H9 (cell line): ENCODE measurements at regions not wholly inside any gene's neighbourhood (a gene's known extent, or its start where the extent isn't known, plus 50 kb on each side); places are given as distances from the start of the nearest gene placed in this dataset.

Experiments
- DNase-seq: peaks from one replicate; pipeline ENCODE4 v3.0.0-alpha.2; 2017
- H2AFZ ChIP-seq: one replicate; pipeline ENCODE4 v1.6.1; 2013; ENCODE audit warnings: mild to moderate bottlenecking, low read length, control low read depth, moderate library complexity
- H2AK5ac ChIP-seq: 2 replicates; pipeline ENCODE4 v1.6.1; 2013; ENCODE audit warnings: low read length, control low read depth, mixed read lengths; ENCODE audit not compliant: insufficient read length
- H2BK120ac ChIP-seq: one replicate; pipeline ENCODE4 v1.6.1; 2013; ENCODE audit warnings: low read depth, mild to moderate bottlenecking, low read length, control low read depth, inconsistent platforms; ENCODE audit not compliant: poor library complexity, severe bottlenecking
- H2BK12ac ChIP-seq: 2 replicates; pipeline ENCODE4 v1.6.1; 2013; ENCODE audit warnings: low read length, control low read depth, mixed read lengths, low read depth; ENCODE audit not compliant: insufficient read length
- H2BK15ac ChIP-seq: 2 replicates; pipeline ENCODE4 v1.6.1; 2013; ENCODE audit warnings: low read depth, low read length, control low read depth
- H2BK20ac ChIP-seq: one replicate; pipeline ENCODE4 v1.6.1; 2013; ENCODE audit warnings: low read depth, mild to moderate bottlenecking, low read length, control low read depth, inconsistent platforms; ENCODE audit not compliant: poor library complexity, severe bottlenecking
- H2BK5ac ChIP-seq: 2 replicates; pipeline ENCODE4 v1.6.1; 2013; ENCODE audit warnings: low read length, control low read depth, mixed read lengths; ENCODE audit not compliant: insufficient read length
- H3K14ac ChIP-seq: 2 replicates; pipeline ENCODE4 v1.6.1; 2013; ENCODE audit warnings: low read length, control low read depth; ENCODE audit not compliant: insufficient read depth
- H3K18ac ChIP-seq: 2 replicates; pipeline ENCODE4 v1.6.1; 2013; ENCODE audit warnings: low read depth, mild to moderate bottlenecking, mixed read lengths, low read length, control low read depth; ENCODE audit not compliant: insufficient read length
- H3K23ac ChIP-seq: 2 replicates; pipeline ENCODE4 v1.6.1; 2013; ENCODE audit warnings: low read length, control low read depth, mixed read lengths, low read depth; ENCODE audit not compliant: insufficient read length
- H3K23me2 ChIP-seq: 2 replicates; pipeline ENCODE4 v1.6.1; 2013; ENCODE audit warnings: low read depth, mild to moderate bottlenecking, mixed read lengths, low read length, control low read depth; ENCODE audit not compliant: insufficient read length, poor library complexity, severe bottlenecking
- H3K27ac ChIP-seq: 2 replicates; pipeline ENCODE4 v1.5.1; 2013; ENCODE audit warnings: low read length, control low read depth, mixed read lengths, low read depth; ENCODE audit not compliant: insufficient read length
- H3K27me3 ChIP-seq: 2 replicates; pipeline ENCODE4 v1.6.1; 2013; ENCODE audit warnings: low read length, control low read depth, inconsistent platforms; ENCODE audit not compliant: insufficient read depth
- H3K4ac ChIP-seq: 2 replicates; pipeline ENCODE4 v1.6.1; 2013; ENCODE audit warnings: low read depth, mild to moderate bottlenecking, control low read depth, inconsistent platforms, low read length, moderate library complexity
- H3K4me1 ChIP-seq: 2 replicates; pipeline ENCODE4 v1.6.1; 2013; ENCODE audit warnings: low read length, control low read depth, inconsistent platforms; ENCODE audit not compliant: insufficient read depth
- H3K4me2 ChIP-seq: 2 replicates; pipeline ENCODE4 v1.6.1; 2013; ENCODE audit warnings: low read length, control low read depth, mixed read lengths; ENCODE audit not compliant: insufficient read length, insufficient read depth
- H3K56ac ChIP-seq: 2 replicates; pipeline ENCODE4 v1.6.1; 2013; ENCODE audit warnings: low read depth, mild to moderate bottlenecking, mixed read lengths, low read length, control low read depth; ENCODE audit not compliant: insufficient read length
- H3K79me1 ChIP-seq: 2 replicates; pipeline ENCODE4 v1.6.1; 2013; ENCODE audit warnings: low read depth, mild to moderate bottlenecking, moderate library complexity, low read length, control low read depth, inconsistent platforms; ENCODE audit not compliant: insufficient read depth, poor library complexity, severe bottlenecking
- H3K79me2 ChIP-seq: 2 replicates; pipeline ENCODE4 v1.6.1; 2013; ENCODE audit warnings: low read length, control low read depth, inconsistent platforms; ENCODE audit not compliant: insufficient read depth
- H3K9ac ChIP-seq: 2 replicates; pipeline ENCODE4 v1.6.1; 2013; ENCODE audit warnings: low read length, control low read depth, mixed read lengths; ENCODE audit not compliant: insufficient read length; ENCODE audit errors: extremely low read depth
- H3K9me3 ChIP-seq: one replicate; pipeline ENCODE4 v1.6.1; 2013; ENCODE audit warnings: low read depth, low read length, inconsistent platforms; ENCODE audit not compliant: control insufficient read depth
- H3T11ph ChIP-seq: one replicate; pipeline ENCODE4 v1.6.1; 2013; ENCODE audit warnings: mild to moderate bottlenecking, low read length, control low read depth, inconsistent platforms
- H4K20me1 ChIP-seq: one replicate; pipeline ENCODE4 v1.6.1; 2013; ENCODE audit not compliant: control insufficient read depth, insufficient read length, insufficient read depth
- H4K5ac ChIP-seq: 2 replicates; pipeline ENCODE4 v1.6.1; 2013; ENCODE audit warnings: low read depth, mild to moderate bottlenecking, mixed read lengths, low read length, control low read depth; ENCODE audit not compliant: insufficient read length
- H4K8ac ChIP-seq: replicated peaks from 2 replicates; pipeline ENCODE4 v1.6.1; 2013; ENCODE audit warnings: low read length, control low read depth, mixed read lengths, low read depth; ENCODE audit not compliant: insufficient read length
- H4K91ac ChIP-seq: 2 replicates; pipeline ENCODE4 v1.6.1; 2013; ENCODE audit warnings: low read depth, mild to moderate bottlenecking, moderate library complexity, mixed read lengths, low read length, control low read depth; ENCODE audit not compliant: insufficient read length
- H3K27ac Mint-ChIP-seq, 3 experiments: 2 replicates in 2 of 3; 3 replicates in 1 of 3; pipeline ENCODE4 v1.8.0; 2020 to 2021; ENCODE audit warnings: mixed read lengths in 3 of 3, mild to moderate bottlenecking in 1 of 3, moderate library complexity in 1 of 3
- H3K27me3 Mint-ChIP-seq: 2 replicates; pipeline ENCODE4 v1.8.0; 2021; ENCODE audit warnings: low read depth, mild to moderate bottlenecking, moderate library complexity, mixed read lengths
- H3K36me3 Mint-ChIP-seq, 3 experiments: 2 replicates in 2 of 3; 3 replicates in 1 of 3; pipeline ENCODE4 v1.8.0; 2020 to 2021; ENCODE audit warnings: low read depth in 3 of 3, mixed read lengths in 3 of 3; ENCODE audit not compliant: insufficient read depth in 1 of 3
- H3K4me1 Mint-ChIP-seq, 2 experiments: 2 replicates each; pipeline ENCODE4 v1.8.0; 2020; ENCODE audit warnings: mixed read lengths in 2 of 2
- H3K4me3 Mint-ChIP-seq, 2 experiments: 2 replicates in 1 of 2; 3 replicates in 1 of 2; pipeline ENCODE4 v1.8.0; 2020 to 2021; ENCODE audit warnings: mild to moderate bottlenecking in 2 of 2, mixed read lengths in 2 of 2, moderate library complexity in 1 of 2
- H3K9me3 Mint-ChIP-seq, 2 experiments: 2 replicates in 1 of 2; 3 replicates in 1 of 2; pipeline ENCODE4 v1.8.0; 2020; ENCODE audit warnings: mild to moderate bottlenecking in 2 of 2, mixed read lengths in 2 of 2, moderate library complexity in 1 of 2
- CTCF ChIP-seq: fragments of 200-600 bp; sonication (generic); conservative IDR thresholded peaks from 3 replicates; pipeline ENCODE4 v1.8.0; 2021; ENCODE audit warnings: antibody characterized with exemption, mild to moderate bottlenecking
- WGBS: extraction: QIAGEN DNeasy Blood & Tissue Kit; methylation state at CpG from one replicate; pipeline ENCODE4 v1.1.7; 2013; ENCODE audit warnings: missing lambda C conversion rate, low lambda C conversion rate, mixed read lengths; ENCODE audit not compliant: insufficient read length; ENCODE audit errors: extremely low coverage; 5-methylcytosine and 5-hydroxymethylcytosine counted together

- Mint-ChIP-seq H3K4me1 (peaks cover 21 to 23% of the 10 kb centered on the region in 2 experiments), H3K27me3 (peaks cover 4% of the 10 kb centered on the region), H3K36me3 (no peaks in the 10 kb centered on the region; a peak in 2 of 7 replicates), H3K27ac (no peak overlapping the region; a peak in 1 of 7 replicates), H3K4me3 (no peak overlapping the region), H3K9me3 (peaks cover 5% of the 10 kb centered on the region in 2 experiments; a peak in 3 of 5 replicates)
- H3K27me3 ChIP-seq, result no peaks in the 10 kb centered on the region
- H3K4ac ChIP-seq, result no peak overlapping the region
- H2BK12ac ChIP-seq, result no peak overlapping the region
- H3K4me2 ChIP-seq, result no peak overlapping the region
- H3K23ac ChIP-seq, result no peak overlapping the region
- no peaks in the 10 kb centered on the region for H3K79me1 ChIP-seq
- WGBS, result no CpG with 5 or more reads among the region's 4 CpGs
- H3K56ac ChIP-seq, result no peak overlapping the region
- H3T11ph ChIP-seq, result no peak overlapping the region
- H4K8ac ChIP-seq, result no peak overlapping the region
- TF ChIP-seq CTCF, result peak; percentile 70
- DNase-seq, result peak; percentile 43
- no peak overlapping the region for H2BK20ac ChIP-seq
- no peak overlapping the region for H2BK15ac ChIP-seq
- no peak overlapping the region for H3K9ac ChIP-seq
- H3K23me2 ChIP-seq, result no peaks in the 10 kb centered on the region
- 0 out of 2 replicates have a peak, but pooled peaks cover 2% of the 10 kb centered on the region for H3K4me1 ChIP-seq
- no peak overlapping the region for H4K5ac ChIP-seq
- H4K91ac ChIP-seq, result no peak overlapping the region
- H3K27ac ChIP-seq, result no peak overlapping the region
- no peak overlapping the region for H3K18ac ChIP-seq
- H2AFZ ChIP-seq, result no peak overlapping the region
- H3K9me3 ChIP-seq, result no peaks in the 10 kb centered on the region
- H2AK5ac ChIP-seq, result no peak overlapping the region
- H2BK120ac ChIP-seq, result no peak overlapping the region
- H3K79me2 ChIP-seq, result no peaks in the 10 kb centered on the region
- no peak overlapping the region for H3K14ac ChIP-seq
- H4K20me1 ChIP-seq, result no peaks in the 10 kb centered on the region
- H2BK5ac ChIP-seq, result no peak overlapping the region
Measured at GRCh38 chr16:82344157-82344556, 174.1 kb upstream of the MPHOSPH6 start.
